ENCODE measurements at regions not wholly inside any gene's neighbourhood (a gene's known extent, or its start where the extent isn't known, plus 50 kb on each side); places are given as distances from the start of the nearest gene placed in this dataset.

DNA sequence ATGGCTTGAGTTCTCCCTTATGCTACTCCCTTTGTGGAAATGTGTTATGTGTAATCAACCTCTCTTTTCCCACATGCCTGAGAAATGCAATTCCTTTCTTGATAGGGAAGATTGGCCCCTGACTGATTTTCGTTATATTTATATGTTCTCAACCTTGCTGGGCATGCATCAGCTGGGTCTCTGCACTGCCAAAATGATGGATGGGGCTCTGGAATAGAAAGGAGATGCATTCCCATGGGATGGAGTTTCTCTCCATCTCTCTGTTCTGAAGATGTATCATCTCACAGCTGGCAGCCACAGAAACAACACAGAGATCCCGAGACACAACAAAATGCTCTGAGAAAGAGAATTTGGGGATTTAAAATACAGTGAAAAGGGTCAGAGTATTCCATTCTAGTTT, 327.7 kb upstream of the LMCD1 start:
- TF ChIP-seq CTCF (IDR thresholded peaks at IDR 0.05) = no peak
- TF ChIP-seq REST (IDR thresholded peaks at IDR 0.05; ENCODE audit: insufficient read depth in 1 of 2, low read depth in 2 of 2, low read length in 1 of 2) = no peak
- TF ChIP-seq POLR2AphosphoS5 (IDR thresholded peaks at IDR 0.05; ENCODE audit: low read depth, low read length) = no peak
- TF ChIP-seq SIN3A (IDR thresholded peaks at IDR 0.05; ENCODE audit: borderline replicate concordance, insufficient read depth, low read depth, low read length) = no peak
